ENCODE measurements at regions not wholly inside any gene's neighbourhood (a gene's known extent, or its start where the extent isn't known, plus 50 kb on each side); places are given as distances from the start of the nearest gene placed in this dataset.

DNA sequence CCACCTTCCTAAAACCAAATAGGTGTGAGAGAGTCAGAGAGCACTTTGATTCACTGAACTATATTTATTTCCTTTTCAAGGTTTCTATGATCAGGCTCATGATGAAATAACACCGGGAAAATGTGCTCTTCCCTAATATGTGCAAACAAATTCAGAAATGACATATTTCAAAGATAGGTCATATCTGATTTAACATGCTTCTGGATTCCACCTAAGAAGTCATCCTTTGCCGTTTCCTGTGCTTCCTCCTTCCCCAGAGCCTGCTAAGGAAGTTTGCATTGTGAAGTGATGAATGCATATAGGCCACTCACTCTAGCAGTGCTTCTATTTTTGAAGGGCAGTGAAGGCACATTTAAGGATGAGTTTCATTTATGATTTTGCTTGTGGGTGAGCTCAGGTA, 327.6 kb downstream of the TDRD15 start:
- no peak for DNase-seq

- DNase-seq: no peak
Measured at GRCh38 chr2:21452263-21452662, 328.5 kb downstream of the TDRD15 start.

- DNase-seq: no peak
Measured at GRCh38 chr2:21452678-21453077, 328.9 kb downstream of the TDRD15 start.

DNA sequence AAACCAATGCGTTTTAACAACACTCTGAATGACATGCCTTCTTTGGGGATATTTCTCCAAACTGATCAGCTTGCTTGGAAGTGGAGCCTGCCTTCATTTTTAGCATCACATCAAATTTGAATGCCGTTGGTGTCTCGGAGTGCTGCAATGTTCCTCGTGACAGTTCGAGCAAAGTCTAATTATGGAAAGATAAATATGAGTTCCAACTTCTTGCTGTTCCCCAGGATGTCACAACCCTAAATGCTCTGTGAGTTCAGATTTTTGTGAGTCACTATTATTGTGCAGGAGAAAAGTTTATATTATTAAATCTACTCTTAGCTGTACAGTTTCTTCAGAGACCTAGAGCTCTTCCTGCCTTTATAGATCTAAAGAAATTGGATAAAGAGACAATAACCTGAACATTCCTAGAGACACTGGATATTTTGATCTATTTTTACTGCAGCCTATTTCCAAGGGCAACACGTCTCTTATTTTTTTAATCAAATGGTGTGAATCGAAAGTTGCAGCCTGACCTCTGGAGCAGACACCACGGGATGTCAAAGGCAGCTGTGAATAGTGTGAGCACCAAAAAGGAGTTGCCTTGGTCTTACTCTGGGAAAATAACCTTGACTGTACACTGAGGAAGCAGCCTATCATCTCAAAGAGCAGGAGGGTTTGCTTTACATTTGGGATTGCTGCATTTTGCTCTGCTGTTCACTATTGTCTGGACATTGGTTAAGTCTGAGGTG, 330.1 kb downstream of the TDRD15 start:
- no peak for DNase-seq

DNA sequence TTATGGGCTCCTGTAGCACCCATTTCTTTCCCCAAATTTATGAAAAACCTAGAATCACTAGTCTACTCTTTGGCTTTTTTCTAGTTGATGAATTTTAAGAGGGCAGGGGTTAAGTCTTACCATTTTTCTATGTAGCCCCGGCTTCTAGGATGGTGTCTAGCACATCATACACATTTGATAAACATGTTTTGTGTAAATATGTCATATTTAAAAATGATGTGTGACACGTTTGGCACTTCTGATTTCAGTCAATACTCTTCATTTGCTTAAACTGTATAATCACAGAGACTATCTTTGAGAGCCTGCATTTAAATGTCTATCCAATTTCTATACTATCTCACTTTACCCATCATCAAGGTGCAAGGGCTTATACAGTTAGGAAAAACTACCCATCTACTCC, 331.1 kb downstream of the TDRD15 start:
- no peak for DNase-seq

DNA sequence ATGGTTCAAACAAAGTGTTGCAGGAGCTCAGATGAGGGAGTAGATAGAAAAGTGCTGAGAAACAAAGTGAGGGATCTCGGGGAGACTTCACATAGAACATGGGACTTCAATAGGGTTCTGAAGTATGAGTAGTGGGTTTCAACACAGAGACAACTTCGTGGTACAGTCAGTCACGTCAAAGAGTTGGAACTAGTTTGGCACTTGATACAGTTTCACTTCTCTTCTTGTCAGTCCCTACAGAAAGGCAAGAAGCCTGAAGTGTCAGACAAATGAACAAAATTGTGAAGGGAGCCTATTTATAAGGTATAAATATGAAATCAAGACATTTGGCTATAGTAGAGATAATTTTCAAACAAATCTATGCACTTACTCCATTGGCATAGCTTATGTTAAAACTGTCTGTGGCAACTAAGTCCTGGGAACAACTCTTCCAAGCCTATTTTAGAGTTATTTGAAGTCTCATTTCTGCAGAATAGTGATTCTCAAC, 338.0 kb downstream of the TDRD15 start:
- DNase-seq: no peak

GRCh38 chr2:21466341-21466927, 342.7 kb downstream of the TDRD15 start:
- DNase-seq: no peak

GRCh38 chr2:21467280-21467818, 343.6 kb downstream of the TDRD15 start:
- DNase-seq: no peak

DNA sequence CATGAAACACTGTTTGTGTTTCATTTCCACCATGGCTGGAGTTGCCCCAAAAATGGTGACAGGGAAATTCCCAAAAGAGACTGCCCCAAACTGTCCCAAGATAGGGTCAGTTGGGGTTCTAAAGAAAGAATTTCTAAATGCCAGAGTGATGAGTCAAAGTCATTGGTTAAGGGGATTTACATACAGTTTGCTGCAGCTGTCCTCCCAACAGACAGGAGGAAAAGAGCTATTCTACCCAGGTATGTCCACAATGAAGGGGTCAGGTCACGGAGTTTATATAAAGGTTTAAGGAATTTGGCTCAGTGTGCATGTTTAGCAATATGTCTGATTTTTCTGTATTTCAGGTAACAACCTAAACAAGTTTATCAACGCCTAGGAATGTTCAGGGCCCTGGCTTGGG, 344.1 kb downstream of the TDRD15 start:
- DNase-seq: no peak

DNA sequence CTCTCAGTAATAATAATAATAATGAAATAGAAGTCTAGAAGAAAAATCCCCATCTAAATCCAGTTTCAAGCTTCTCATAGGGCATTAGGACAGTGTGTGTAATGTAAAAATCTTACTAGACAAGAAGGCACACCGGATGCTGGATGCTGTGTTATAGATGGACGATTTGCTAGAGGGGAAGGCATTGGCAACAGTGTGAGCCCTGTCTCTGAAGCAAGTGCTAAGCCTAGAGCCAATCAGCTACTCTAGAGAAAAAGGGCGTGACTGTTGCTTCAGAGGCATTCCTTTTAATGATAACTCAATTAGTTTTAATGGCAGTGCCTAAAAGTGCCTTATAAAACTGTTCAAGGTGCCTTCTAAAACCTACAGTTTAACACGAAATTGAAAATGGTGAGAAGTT, 344.9 kb downstream of the TDRD15 start:
- no peak for DNase-seq

DNA sequence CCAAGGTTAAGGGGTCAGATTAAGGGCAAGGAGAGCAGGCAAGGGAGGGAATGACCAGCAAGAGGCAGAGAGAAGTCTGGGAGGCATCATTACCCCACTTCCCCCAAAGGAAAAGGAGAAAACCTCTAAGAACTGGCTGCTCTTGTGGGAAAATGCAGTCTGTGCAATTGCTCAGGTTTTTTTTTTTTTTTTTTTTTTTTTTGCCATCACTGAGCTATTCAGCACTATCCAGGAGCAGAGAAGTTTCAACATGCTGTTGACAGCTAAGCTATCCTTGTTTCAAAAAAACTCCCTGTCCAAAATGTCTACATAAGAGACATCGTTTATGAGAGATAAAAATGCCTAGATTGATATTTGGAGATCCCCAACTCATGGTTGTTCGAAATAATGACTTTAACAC, 345.4 kb downstream of the TDRD15 start:
- no peak for DNase-seq

GRCh38 chr2:21469564-21469963, 345.8 kb downstream of the TDRD15 start:
- DNase-seq: no peak

DNA sequence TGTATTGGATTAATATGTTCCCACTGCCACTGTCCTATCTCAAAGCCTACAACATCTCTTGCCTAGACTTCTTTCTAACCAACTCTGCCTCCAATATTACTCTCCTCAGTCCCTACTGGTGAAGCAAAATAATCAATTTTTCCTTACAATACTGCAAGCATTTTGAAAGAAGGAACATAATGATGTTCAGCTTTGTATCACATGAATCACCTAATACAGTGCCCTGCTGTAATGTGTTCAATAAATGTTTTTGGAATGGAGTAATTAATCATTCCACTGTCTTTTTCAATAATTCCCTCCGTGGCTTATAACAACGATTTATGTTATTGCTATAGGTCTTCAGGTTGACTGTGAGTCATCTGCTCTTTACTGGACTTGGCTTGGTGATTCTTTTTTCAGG, 356.4 kb downstream of the TDRD15 start:
- DNase-seq: no peak

- no peak for DNase-seq
Measured at GRCh38 chr2:21484643-21485042, 360.9 kb downstream of the TDRD15 start.

- DNase-seq: no peak
Measured at GRCh38 chr2:21486445-21486844, 362.7 kb downstream of the TDRD15 start.

DNA sequence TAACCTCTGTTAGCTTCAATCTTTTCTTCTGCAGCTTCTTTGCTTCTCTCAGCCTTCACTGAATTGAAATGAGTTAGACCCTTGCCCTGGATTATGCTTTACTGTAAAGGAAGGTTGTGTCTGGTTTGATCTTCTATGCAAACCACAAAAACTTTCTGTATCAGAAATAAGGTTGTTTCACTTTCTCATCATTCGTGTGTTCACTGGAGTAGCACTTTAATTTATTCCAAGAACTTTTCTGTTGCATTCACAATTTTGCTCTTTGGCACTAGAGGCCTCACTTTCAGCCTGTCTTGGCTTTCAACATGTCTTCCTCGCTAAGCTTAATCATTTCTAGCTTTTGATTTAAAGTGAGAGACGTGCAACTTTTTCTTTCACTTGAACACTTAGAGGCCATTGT, 365.3 kb downstream of the TDRD15 start:
- no peak for DNase-seq

DNA sequence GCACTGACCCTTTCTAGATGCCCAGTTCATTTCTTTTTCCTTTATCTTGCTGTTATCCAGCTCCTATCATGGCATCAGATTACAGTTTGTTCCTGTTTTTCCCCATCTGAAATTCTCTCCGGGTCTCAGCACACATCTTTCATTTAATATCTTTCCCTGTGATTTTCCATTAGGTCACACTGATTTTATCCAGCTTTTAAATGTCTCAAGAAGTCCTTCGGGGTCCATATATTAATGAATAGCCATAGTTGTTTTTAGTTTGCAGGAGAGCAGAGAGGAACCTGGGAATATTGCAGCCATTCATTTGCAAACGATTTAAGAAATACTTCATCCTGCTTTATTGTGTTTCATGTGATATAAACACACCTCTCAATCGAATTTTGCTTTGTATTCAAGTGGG, 374.2 kb downstream of the TDRD15 start:
- DNase-seq: no peak

DNA sequence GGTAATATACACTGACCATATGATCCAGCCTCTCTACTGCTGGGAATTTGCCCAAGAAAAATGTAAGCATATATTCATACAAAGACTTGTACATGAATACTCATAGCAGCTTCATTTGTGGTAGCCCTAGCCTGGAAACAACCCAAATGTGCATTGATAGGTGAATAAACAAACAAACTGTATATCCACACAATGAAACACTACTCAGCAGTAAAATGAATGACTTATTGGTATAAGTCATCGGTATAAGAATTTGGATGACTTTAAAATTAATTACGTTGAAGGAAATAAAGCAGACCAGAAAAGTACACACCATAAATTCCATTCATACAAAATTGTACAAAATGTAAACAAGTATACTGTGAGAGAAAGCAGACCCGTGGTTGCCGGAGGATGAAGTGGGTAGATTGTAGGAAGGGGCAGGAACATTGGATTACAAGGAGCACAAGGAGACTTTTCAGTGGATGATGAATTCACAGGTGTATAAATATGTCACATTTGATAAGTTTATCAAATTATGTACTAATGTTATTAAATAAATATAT, 376.7 kb downstream of the TDRD15 start:
- DNase-seq: no peak

DNA sequence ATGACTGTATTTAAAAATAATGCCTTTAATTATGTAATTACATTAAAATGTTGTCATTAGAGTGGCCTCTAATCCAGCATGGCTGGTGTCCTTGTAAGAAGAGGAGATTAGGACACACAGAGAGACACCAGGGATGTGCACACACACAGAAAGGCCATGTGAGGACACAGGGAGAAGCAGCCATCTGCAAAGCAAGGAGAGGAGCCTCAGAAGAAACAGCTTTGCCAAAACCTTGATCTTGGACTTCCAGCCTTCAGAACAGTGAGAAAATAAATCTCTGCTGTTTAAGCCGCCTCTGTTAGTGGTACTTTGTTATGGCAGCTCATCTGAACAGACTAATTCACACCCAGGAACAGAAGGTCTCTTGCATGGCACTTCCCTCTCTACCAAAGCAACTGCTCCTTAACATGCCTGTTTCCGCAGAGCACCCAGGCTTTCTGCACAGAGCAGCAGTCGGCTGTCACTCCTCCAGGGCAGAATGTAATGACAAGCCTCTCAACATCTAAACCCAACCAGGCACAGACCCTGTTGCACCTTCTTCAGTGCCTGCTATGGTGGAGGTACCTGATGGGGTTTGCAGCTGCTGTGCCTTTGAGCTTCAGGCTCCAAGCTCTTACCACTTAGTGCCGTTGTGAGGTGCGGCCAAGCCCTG, 377.7 kb downstream of the TDRD15 start:
- no peak for DNase-seq

GRCh38 chr2:21515903-21516302, 392.1 kb downstream of the TDRD15 start:
- DNase-seq: no peak

- no peak for DNase-seq
Measured at GRCh38 chr2:21519412-21519811, 395.6 kb downstream of the TDRD15 start.

- DNase-seq: no peak
Measured at GRCh38 chr2:21519821-21520220, 396.1 kb downstream of the TDRD15 start.

DNA sequence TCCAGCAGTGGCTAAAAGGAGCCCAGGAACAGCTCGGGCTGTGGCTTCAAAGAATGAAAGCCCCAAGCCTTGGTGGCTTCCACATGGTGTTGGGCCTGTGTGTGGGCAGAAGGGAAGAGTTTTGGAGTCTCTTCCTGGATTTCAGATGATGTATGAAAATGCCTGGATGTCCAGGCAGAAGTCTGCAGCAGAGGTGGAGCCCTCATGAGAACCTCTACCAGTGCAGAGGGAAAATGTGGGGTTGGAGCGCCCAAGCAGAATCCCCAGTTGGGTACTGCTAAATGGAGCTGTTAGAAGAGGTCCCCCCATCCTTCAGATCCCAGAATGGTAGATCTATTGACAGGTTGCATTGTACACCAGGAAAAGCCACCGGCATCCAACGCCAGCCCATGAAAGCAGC, 412.1 kb downstream of the TDRD15 start:
- DNase-seq: no peak

DNA sequence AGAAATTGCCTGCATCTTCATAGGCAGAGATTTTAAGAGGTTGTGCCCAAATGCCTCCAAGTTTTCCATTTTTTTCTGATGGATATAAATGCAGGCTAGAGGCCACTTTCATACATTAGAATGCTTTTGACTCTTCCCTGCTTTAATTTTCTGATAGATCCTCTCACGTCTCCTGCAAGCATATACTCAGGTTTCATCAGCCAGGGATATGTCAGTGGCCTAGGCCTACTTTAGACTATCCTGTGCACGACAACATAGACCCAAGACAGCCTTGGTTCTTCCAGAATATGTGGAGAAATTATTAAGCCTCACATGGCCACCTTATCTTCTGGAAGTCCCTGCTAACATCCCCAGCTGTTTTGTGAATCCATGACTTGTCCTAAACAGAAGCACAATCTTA, 415.9 kb downstream of the TDRD15 start:
- no peak for DNase-seq
